ENCODE measurements at regions not wholly inside any gene's neighbourhood (a gene's known extent, or its start where the extent isn't known, plus 50 kb on each side); places are given as distances from the start of the nearest gene placed in this dataset.

DNA sequence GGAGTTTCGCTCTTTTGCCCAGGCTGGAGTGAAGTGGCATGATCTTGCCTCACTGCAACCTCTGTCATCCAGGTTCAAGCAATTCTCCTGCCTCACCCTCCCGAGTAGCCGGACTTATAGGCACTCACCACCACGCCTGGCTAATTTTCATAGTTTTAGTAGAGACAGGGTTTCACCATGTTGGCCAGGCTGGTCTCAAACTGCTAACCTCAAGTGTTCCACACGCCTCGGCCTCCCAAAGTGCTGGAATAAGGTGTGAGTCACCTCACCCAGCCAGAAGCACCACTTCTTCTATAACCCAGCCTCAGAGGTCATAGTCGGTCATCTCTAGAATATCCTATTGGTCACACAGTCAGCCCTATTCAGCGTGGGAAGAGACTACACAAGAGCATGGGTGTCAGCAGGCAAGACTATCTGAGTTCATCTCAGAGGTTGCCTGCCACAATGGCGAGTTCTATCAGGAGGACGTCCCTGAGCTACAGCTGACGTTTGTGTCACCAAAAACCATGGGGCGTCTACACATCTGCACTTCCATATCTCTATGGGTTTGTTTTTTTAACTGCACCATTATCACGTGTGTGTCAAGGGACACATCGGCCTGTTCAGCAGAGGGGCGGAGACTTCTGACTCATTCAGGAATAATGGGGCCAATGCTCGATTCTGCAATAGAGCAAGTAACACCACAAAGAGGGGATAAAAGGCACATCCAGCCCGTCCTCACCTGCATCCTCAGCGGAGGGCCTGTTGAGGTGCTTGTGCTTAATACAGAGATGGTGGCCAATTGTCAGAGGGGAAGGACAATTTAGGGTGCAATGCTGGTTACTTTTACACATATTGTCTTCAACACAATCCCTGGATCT, 256.3 kb upstream of the IRF2BP2 start (continued):
- peak; percentile 68 to 95; a peak in 2 of 4 replicates for TF ChIP-seq SIN3A (IDR thresholded peaks at IDR 0.05; ENCODE audit: borderline replicate concordance in 2 of 2, control insufficient read depth in 1 of 2, low read depth in 2 of 2, low read length in 2 of 2)
- TF ChIP-seq DMBX1 (CRISPR knock-in tag; IDR thresholded peaks at IDR 0.05; ENCODE audit: borderline replicate concordance): no peak; the same call in none of the 2 replicates
- no peak for TF ChIP-seq ZNF586 (CRISPR knock-in tag; conservative IDR thresholded peaks at IDR 0.05)
- TF ChIP-seq ZNF778 (CRISPR knock-in tag; IDR thresholded peaks at IDR 0.05): no peak
- TF ChIP-seq RBM39 (optimal IDR thresholded peaks at IDR 0.05; ENCODE audit: low read depth, low read length): no peak
- TF ChIP-seq CBFA2T2 (conservative IDR thresholded peaks at IDR 0.05): peak; percentile 88
- peak; percentile 94 for TF ChIP-seq CXXC5 (CRISPR knock-in tag; IDR thresholded peaks at IDR 0.05)
- TF ChIP-seq SMARCA5 (IDR thresholded peaks at IDR 0.05): peak; percentile 94
- no peak for TF ChIP-seq SRSF1 (IDR thresholded peaks at IDR 0.05; ENCODE audit: low read depth, low read length)
- TF ChIP-seq, protein P1, sequence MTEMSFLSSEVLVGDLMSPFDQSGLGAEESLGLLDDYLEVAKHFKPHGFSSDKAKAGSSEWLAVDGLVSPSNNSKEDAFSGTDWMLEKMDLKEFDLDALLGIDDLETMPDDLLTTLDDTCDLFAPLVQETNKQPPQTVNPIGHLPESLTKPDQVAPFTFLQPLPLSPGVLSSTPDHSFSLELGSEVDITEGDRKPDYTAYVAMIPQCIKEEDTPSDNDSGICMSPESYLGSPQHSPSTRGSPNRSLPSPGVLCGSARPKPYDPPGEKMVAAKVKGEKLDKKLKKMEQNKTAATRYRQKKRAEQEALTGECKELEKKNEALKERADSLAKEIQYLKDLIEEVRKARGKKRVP (CRISPR knock-in tag; IDR thresholded peaks at IDR 0.05): peak; percentile 26; the same call in 1 of the 2 replicates
- TF ChIP-seq MCM2 (IDR thresholded peaks at IDR 0.05; ENCODE audit: low read depth): no peak
- TF ChIP-seq DACH1 (IDR thresholded peaks at IDR 0.05; ENCODE audit: partially characterized antibody): peak; percentile 94
- peak; percentile 49 for TF ChIP-seq HMGN3 (IDR thresholded peaks at IDR 0.05; ENCODE audit: borderline replicate concordance, extremely low read depth, insufficient read length, low read depth, low read length)
- TF ChIP-seq FOXM1 (IDR thresholded peaks at IDR 0.05; ENCODE audit: low read depth): peak; percentile 61
- no peak for TF ChIP-seq FOXM1 (CRISPR knock-in tag; IDR thresholded peaks at IDR 0.05; ENCODE audit: low read depth)
- TF ChIP-seq PTRF (tag; IDR thresholded peaks at IDR 0.05): 0 out of 2 replicates have a peak, but pooled peaks have one; percentile 16
- TF ChIP-seq CEBPB (tag; IDR thresholded peaks at IDR 0.05): peak; percentile 89
- peak; percentile 65; the same call in 1 of the 2 replicates for TF ChIP-seq TEAD2 (tag; IDR thresholded peaks at IDR 0.05)
- peak in 1 of 2 experiments; percentile 55; a peak in 2 of 4 replicates for TF ChIP-seq ETV6 (IDR thresholded peaks at IDR 0.05; ENCODE audit: borderline replicate concordance in 1 of 2, low read depth in 2 of 2, low read length in 1 of 2)
- no peak for TF ChIP-seq ETV6 (CRISPR knock-in tag; IDR thresholded peaks at IDR 0.05; ENCODE audit: borderline replicate concordance)
- TF ChIP-seq ZEB2 (IDR thresholded peaks at IDR 0.05): peak; percentile 45; the same call in 1 of the 2 replicates
- TF ChIP-seq SMARCC2 (IDR thresholded peaks at IDR 0.05; ENCODE audit: low read depth): peak; percentile 15; the same call in 1 of the 2 replicates
- TF ChIP-seq, protein P2, sequence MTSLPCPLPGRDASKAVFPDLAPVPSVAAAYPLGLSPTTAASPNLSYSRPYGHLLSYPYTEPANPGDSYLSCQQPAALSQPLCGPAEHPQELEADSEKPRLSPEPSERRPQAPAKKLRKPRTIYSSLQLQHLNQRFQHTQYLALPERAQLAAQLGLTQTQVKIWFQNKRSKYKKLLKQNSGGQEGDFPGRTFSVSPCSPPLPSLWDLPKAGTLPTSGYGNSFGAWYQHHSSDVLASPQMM (CRISPR knock-in tag; IDR thresholded peaks at IDR 0.05): no peak
- TF ChIP-seq SMAD1 (IDR thresholded peaks at IDR 0.05; ENCODE audit: low read depth, low read length, partially characterized antibody): no peak
- TF ChIP-seq, protein P3, sequence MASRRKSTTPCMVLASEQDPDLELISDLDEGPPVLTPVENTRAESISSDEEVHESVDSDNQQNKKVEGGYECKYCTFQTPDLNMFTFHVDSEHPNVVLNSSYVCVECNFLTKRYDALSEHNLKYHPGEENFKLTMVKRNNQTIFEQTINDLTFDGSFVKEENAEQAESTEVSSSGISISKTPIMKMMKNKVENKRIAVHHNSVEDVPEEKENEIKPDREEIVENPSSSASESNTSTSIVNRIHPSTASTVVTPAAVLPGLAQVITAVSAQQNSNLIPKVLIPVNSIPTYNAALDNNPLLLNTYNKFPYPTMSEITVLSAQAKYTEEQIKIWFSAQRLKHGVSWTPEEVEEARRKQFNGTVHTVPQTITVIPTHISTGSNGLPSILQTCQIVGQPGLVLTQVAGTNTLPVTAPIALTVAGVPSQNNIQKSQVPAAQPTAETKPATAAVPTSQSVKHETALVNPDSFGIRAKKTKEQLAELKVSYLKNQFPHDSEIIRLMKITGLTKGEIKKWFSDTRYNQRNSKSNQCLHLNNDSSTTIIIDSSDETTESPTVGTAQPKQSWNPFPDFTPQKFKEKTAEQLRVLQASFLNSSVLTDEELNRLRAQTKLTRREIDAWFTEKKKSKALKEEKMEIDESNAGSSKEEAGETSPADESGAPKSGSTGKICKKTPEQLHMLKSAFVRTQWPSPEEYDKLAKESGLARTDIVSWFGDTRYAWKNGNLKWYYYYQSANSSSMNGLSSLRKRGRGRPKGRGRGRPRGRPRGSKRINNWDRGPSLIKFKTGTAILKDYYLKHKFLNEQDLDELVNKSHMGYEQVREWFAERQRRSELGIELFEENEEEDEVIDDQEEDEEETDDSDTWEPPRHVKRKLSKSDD (conservative IDR thresholded peaks at IDR 0.05; ENCODE audit: low read length): 0 out of 2 replicates have a peak, but pooled peaks have one; percentile 23
- peak; percentile 94 for TF ChIP-seq NCOR1 (IDR thresholded peaks at IDR 0.05)

All from K562 (cell line).